RWPE1 (cell line): ENCODE measurements at regions not wholly inside any gene's neighbourhood (a gene's known extent, or its start where the extent isn't known, plus 50 kb on each side); places are given as distances from the start of the nearest gene placed in this dataset.

Source experiments
- CTCF ChIA-PET: fragments of 350-600 bp; sonication (Branson Sonifier 250); formaldehyde crosslinking; extraction: SDS; loops from one replicate; lab custom pipeline; 2021; lab: Yijun Ruan, JAX
- POLR2A ChIA-PET: fragments of 400-600 bp; formaldehyde crosslinking; extraction: SDS; loops from one replicate; lab custom pipeline; 2020; ENCODE audit warnings: antibody characterized with exemption; ENCODE audit not compliant: low non-redundant PET; lab: Yijun Ruan, JAX
- DNase-seq: peaks from one replicate; pipeline ENCODE4 v3.0.0; 2012; ENCODE audit warnings: low spot score
- H3K27ac ChIP-seq: fragments of 450-650 bp; 2 replicates; pipeline ENCODE4 v1.5.1; 2017
- CTCF ChIP-seq: fragments of 450-650 bp; conservative IDR thresholded peaks from 2 replicates; pipeline ENCODE4 v1.5.1; 2017; ENCODE audit warnings: low read depth, mild to moderate bottlenecking

GRCh38 chr20:24208652-24209051, 220.1 kb upstream of the GGTLC1 start:
- POLR2A ChIA-PET: no interaction called here
- CTCF ChIA-PET: interaction anchor here (0.7 kb wide), 1 partner anchor 59 kb away, joined by 3 read pairs; no protein-coding TSS in a partner anchor
- no peak for TF ChIP-seq CTCF
- no peak overlapping the region for H3K27ac ChIP-seq
- DNase-seq: no peak

- TF ChIP-seq CTCF: no peak
- H3K27ac ChIP-seq: no peak overlapping the region
- POLR2A ChIA-PET: no interaction called here
- CTCF ChIA-PET: no interaction called here
- DNase-seq: no peak
These were observed 219.3 kb upstream of the GGTLC1 start for GRCh38 chr20:24207803-24208300.

DNA sequence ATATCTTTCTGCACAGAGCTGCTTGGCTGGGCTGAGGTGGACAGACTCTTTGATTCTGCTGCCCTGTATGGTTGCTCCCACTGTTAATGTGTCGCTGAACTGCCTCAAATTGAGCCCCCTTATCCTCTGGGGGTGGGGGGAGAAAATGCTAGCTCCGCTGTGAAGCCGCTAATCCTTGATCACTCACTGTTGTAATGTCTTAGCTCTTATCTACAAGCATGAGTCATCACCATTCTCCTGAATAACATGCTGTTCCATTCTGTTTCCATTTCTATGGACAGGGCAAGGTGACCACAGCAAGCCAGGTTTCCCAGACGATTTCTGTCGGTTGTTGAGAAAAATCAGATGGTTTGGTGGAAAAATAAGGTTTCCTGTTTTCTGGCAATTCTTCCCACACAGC, 218.4 kb upstream of the GGTLC1 start:
- TF ChIP-seq CTCF: no peak
- DNase-seq: no peak
- no peak overlapping the region for H3K27ac ChIP-seq
- CTCF ChIA-PET: interaction anchor here (0.6 kb wide), 1 partner anchor 117 kb away, joined by 4 read pairs; no protein-coding TSS in a partner anchor
- POLR2A ChIA-PET: no interaction called here

- no peak overlapping the region for H3K27ac ChIP-seq
- POLR2A ChIA-PET: no interaction called here
- TF ChIP-seq CTCF: no peak
- CTCF ChIA-PET: no interaction called here
- DNase-seq: no peak
These were observed 215.1 kb upstream of the GGTLC1 start for GRCh38 chr20:24203526-24204183.

DNA sequence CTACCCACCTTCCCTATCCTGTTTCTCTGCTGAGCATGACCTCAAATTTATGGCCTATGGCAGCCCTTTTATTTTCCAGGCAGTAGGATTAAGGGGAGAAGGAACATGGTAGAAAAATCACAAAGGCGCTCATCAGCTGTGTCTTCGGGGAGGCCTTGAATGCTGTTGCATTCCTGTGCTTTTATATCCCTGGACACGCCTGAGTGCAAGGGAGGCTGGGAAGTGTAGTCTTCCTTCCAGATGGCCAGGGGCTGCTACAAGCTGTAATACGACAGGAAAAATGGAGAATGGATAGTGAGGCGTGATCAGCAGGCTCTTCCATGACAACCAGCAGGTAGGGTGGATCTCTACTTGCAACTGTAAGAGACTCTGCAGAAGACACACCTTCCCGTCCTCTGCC, 210.9 kb upstream of the GGTLC1 start:
- ChIA-PET POLR2A (no interaction called here), CTCF (no interaction called here)
- DNase-seq: no peak
- no peak for TF ChIP-seq CTCF
- no peak overlapping the region for H3K27ac ChIP-seq

DNA sequence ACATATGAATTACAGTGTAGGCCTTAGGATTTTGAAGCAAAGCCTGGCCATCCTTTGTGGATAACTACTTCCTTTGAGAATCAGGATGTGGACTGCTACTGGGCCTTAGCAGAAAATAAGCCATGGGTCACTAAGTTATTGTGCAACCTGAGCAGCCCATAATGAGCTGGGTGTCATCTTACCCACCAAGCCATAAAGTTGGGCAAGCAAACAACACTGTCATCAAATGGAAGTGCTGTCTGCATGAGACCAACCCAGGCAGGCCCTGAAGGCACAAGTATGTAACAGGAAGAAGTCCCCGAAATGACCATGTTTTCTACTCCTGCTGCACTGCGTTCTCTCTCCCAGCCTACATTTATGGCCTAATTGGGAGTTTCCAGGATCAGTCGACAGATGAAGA, 205.6 kb upstream of the GGTLC1 start:
- POLR2A ChIA-PET: no interaction called here
- CTCF ChIA-PET: no interaction called here
- H3K27ac ChIP-seq: no peak overlapping the region
- TF ChIP-seq CTCF: no peak
- DNase-seq: no peak
